ENCODE measurements at regions not wholly inside any gene's neighbourhood (a gene's known extent, or its start where the extent isn't known, plus 50 kb on each side); places are given as distances from the start of the nearest gene placed in this dataset.

- TF ChIP-seq CTCF (IDR thresholded peaks at IDR 0.05; ENCODE audit: poor library complexity) = no peak
- no peak for TF ChIP-seq EZH2phosphoT487 (IDR thresholded peaks at IDR 0.05; ENCODE audit: low read depth, severe bottlenecking, unreplicated experiment)
- no peak for TF ChIP-seq EZH2 (IDR thresholded peaks at IDR 0.05; ENCODE audit: borderline replicate concordance)
Observed at GRCh38 chr15:47971637-47972036, 149.2 kb upstream of the SLC24A5 start.
